KMS-11 (cell line): ENCODE measurements at regions not wholly inside any gene's neighbourhood (a gene's known extent, or its start where the extent isn't known, plus 50 kb on each side); places are given as distances from the start of the nearest gene placed in this dataset.

Source experiments
- H2AFZ ChIP-seq: fragments of 200-600 bp; sonication (generic); 2 replicates; pipeline ENCODE4 v1.6.1; 2016; ENCODE audit warnings: antibody characterized with exemption, mixed run types, low read depth
- H3K27ac ChIP-seq: fragments of 200-600 bp; sonication (generic); 2 replicates; pipeline ENCODE4 v1.6.1; 2016; ENCODE audit warnings: mild to moderate bottlenecking, mixed run types
- H3K27me3 ChIP-seq: fragments of 200-600 bp; sonication (generic); 2 replicates; pipeline ENCODE4 v1.6.1; 2017; ENCODE audit warnings: mild to moderate bottlenecking, low read depth, mixed run types, moderate library complexity; ENCODE audit not compliant: insufficient read depth
- H3K36me3 ChIP-seq: fragments of 200-600 bp; sonication (generic); 2 replicates; pipeline ENCODE4 v1.6.1; 2017; ENCODE audit warnings: mild to moderate bottlenecking, mixed run types; ENCODE audit not compliant: insufficient read depth
- H3K4me1 ChIP-seq: fragments of 200-600 bp; sonication (generic); 2 replicates; pipeline ENCODE4 v1.6.1; 2016; ENCODE audit warnings: mild to moderate bottlenecking, low read depth, mixed run types; ENCODE audit not compliant: poor library complexity, severe bottlenecking
- H3K4me2 ChIP-seq: fragments of 200-600 bp; sonication (generic); 2 replicates; pipeline ENCODE4 v1.7.0; 2016; ENCODE audit warnings: mild to moderate bottlenecking, mixed run types
- H3K4me3 ChIP-seq: fragments of 200-600 bp; sonication (generic); IDR thresholded peaks from 2 replicates; pipeline ENCODE4 v1.6.1; 2017; ENCODE audit warnings: low read depth, low read length, mixed read lengths; ENCODE audit not compliant: insufficient read depth
- H3K79me2 ChIP-seq: fragments of 200-600 bp; sonication (generic); 2 replicates; pipeline ENCODE4 v1.6.1; 2016; ENCODE audit warnings: low read depth, mixed run types; ENCODE audit not compliant: insufficient read depth
- H3K9ac ChIP-seq: fragments of 200-600 bp; sonication (generic); 2 replicates; pipeline ENCODE4 v1.6.1; 2016; ENCODE audit warnings: mild to moderate bottlenecking, mixed run types
- H4K20me1 ChIP-seq: fragments of 200-600 bp; sonication (generic); 2 replicates; pipeline ENCODE4 v1.6.1; 2016; ENCODE audit warnings: mild to moderate bottlenecking, mixed run types; ENCODE audit not compliant: insufficient read depth
- CTCF ChIP-seq: fragments of 200-600 bp; sonication (generic); conservative IDR thresholded peaks from 2 replicates; pipeline ENCODE4 v1.6.1; 2017; ENCODE audit warnings: low read depth, mild to moderate bottlenecking, antibody characterized with exemption, low read length, moderate library complexity, mixed read lengths

DNA sequence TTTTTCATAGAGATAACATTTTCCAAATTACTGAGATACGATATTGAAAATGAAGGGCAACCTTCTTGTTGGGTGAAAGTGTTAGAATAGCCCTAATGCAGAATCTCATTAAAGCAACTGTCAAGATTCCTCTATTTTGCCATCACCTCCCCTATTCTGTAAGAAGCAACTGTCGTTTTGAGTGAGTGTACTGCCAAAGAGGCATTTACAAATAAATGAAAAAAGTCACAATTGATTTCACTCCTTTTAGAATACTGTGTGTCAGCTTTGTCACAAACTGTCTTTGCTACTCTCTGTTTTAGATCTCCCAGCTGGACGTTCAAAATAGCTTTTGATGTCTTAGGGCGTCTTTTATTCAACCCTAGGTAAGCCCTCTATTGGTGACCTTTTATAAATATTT, 322.8 kb upstream of the NAALADL2 start:
- Histone ChIP-seq H3K79me2 (no peaks in the 10 kb centered on the region), H3K4me2 (no peak overlapping the region), H4K20me1 (no peaks in the 10 kb centered on the region), H3K27me3 (no peaks in the 10 kb centered on the region), H3K36me3 (no peaks in the 10 kb centered on the region), H3K4me1 (no peaks in the 10 kb centered on the region), H3K4me3 (no peak overlapping the region), H3K9ac (no peak overlapping the region), H3K27ac (no peak overlapping the region), H2AFZ (no peak overlapping the region)
- no peak for TF ChIP-seq CTCF

DNA sequence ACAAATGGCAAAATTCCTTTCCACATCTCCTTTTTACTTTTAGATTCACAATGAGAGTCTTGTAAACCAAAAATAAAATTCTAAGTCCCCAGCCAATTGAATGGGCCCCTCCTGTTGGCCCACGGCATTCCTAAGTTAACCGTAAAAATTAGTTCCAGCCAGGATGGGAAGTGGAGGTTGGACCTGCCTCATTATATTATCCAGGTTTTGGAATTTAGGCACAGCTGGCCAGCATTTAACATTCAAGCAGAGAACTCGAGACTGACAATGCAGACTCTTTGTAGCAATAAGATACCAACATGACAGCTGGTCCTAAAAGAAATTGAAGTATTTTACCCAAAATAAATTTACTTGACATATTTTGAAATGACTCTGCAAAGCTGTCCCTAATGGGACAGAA, 321.0 kb upstream of the NAALADL2 start:
- Histone ChIP-seq H3K36me3 (no peaks in the 10 kb centered on the region), H3K27me3 (no peaks in the 10 kb centered on the region), H2AFZ (no peak overlapping the region), H3K4me2 (no peak overlapping the region), H3K4me1 (no peaks in the 10 kb centered on the region), H3K27ac (no peak overlapping the region), H3K4me3 (no peak overlapping the region), H3K9ac (no peak overlapping the region), H3K79me2 (no peaks in the 10 kb centered on the region), H4K20me1 (no peaks in the 10 kb centered on the region)
- no peak for TF ChIP-seq CTCF

DNA sequence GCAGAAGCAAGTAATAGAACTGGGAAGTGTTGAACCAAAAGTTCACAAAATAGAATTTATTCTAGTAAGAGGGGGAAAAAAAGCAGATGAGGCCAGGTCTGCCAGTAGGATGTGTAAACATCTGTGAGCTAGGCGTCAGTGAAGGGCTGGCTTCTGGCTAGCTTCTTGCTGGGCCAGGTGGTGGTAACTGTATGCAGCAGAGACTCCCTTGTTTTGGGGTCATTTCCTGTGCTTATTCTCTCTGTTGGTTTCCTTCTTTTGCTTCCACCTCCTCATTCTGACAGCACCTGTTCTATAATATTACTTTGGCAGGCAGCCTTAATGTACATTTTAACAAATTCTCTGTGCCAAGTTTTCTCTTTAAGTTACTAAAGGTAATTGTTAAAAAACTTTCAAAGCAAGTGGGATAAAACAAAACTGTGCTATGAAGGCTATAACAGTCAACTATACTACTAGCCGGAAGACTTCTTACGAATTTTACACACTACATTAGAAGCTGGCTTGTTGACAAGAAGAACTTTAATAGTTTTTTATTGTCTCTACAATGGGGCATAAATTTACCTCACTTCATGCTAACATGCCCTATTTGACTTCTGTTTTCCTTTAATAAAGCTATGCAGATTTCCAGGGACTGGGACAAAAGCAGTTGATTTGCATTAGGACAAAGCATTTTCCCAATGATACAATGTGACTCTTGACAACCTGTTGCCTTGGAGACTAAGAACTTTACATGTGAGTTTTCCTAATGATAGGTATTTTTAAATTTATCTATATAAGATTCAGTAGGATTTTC, 318.8 kb upstream of the NAALADL2 start:
- Histone ChIP-seq H3K4me1 (no peaks in the 10 kb centered on the region), H3K79me2 (no peaks in the 10 kb centered on the region), H3K36me3 (no peaks in the 10 kb centered on the region), H3K27ac (no peak overlapping the region), H3K27me3 (no peaks in the 10 kb centered on the region), H3K4me2 (no peak overlapping the region), H2AFZ (no peak overlapping the region), H4K20me1 (no peaks in the 10 kb centered on the region), H3K4me3 (no peak overlapping the region), H3K9ac (no peak overlapping the region)
- no peak for TF ChIP-seq CTCF

- H3K27me3 ChIP-seq, result no peaks in the 10 kb centered on the region
- H3K36me3 ChIP-seq, result no peaks in the 10 kb centered on the region
- no peak overlapping the region for H3K9ac ChIP-seq
- no peak overlapping the region for H2AFZ ChIP-seq
- H3K27ac ChIP-seq, result no peak overlapping the region
- H4K20me1 ChIP-seq, result no peaks in the 10 kb centered on the region
- no peaks in the 10 kb centered on the region for H3K79me2 ChIP-seq
- no peak overlapping the region for H3K4me3 ChIP-seq
- H3K4me1 ChIP-seq, result no peaks in the 10 kb centered on the region
- no peak overlapping the region for H3K4me2 ChIP-seq
- no peak for TF ChIP-seq CTCF
Observed at GRCh38 chr3:174541708-174542315, 317.3 kb upstream of the NAALADL2 start.
